GM19324 (cell line): ENCODE measurements at regions not wholly inside any gene's neighbourhood (a gene's known extent, or its start where the extent isn't known, plus 50 kb on each side); places are given as distances from the start of the nearest gene placed in this dataset.

Source experiments
- ATAC-seq: cut with Tn5 transposase; IDR thresholded peaks from one replicate; pipeline ENCODE4 v1.9.1; 2021; ENCODE audit warnings: mild to moderate bottlenecking, moderate library complexity; ENCODE audit not compliant: unreplicated experiment, low FRiP score

- no peak for ATAC-seq
Measured at GRCh38 chr18:57202881-57203280, 56.0 kb downstream of the BOD1L2 start.

GRCh38 chr18:57205641-57206040, 58.8 kb downstream of the BOD1L2 start:
- ATAC-seq: no peak

GRCh38 chr18:57207124-57207916, 60.4 kb downstream of the BOD1L2 start:
- ATAC-seq: no peak

- ATAC-seq: no peak
Measured at GRCh38 chr18:57208047-57208446, 61.2 kb downstream of the BOD1L2 start.

- peak; percentile 54 for ATAC-seq
Measured at GRCh38 chr18:57209713-57210106, 62.8 kb downstream of the BOD1L2 start.

GRCh38 chr18:57210107-57210715, 63.3 kb downstream of the BOD1L2 start:
- peak; percentile 16 for ATAC-seq

- no peak for ATAC-seq
Measured at GRCh38 chr18:57210716-57211411, 64.0 kb downstream of the BOD1L2 start.

- no peak for ATAC-seq
Measured at GRCh38 chr18:57211412-57211750, 64.5 kb downstream of the BOD1L2 start.

- ATAC-seq: no peak
Measured at GRCh38 chr18:57211776-57212175, 64.9 kb downstream of the BOD1L2 start.

GRCh38 chr18:57212678-57213077, 65.8 kb downstream of the BOD1L2 start:
- no peak for ATAC-seq

- no peak for ATAC-seq
Measured at GRCh38 chr18:57214976-57215375, 68.1 kb downstream of the BOD1L2 start.

- ATAC-seq: no peak
Measured at GRCh38 chr18:57218281-57218680, 71.4 kb downstream of the BOD1L2 start.

- ATAC-seq: no peak
Measured at GRCh38 chr18:57219964-57220363, 73.1 kb downstream of the BOD1L2 start.

GRCh38 chr18:57220480-57220879, 73.6 kb downstream of the BOD1L2 start:
- ATAC-seq: no peak

- no peak for ATAC-seq
Measured at GRCh38 chr18:57220930-57221483, 74.1 kb downstream of the BOD1L2 start.

GRCh38 chr18:57223144-57223870, 76.4 kb downstream of the BOD1L2 start:
- ATAC-seq: no peak

GRCh38 chr18:57230861-57231585, 84.1 kb downstream of the BOD1L2 start:
- no peak for ATAC-seq

- no peak for ATAC-seq
Measured at GRCh38 chr18:57231864-57232263, 85.0 kb downstream of the BOD1L2 start.

- no peak for ATAC-seq
Measured at GRCh38 chr18:57234346-57234745, 87.5 kb downstream of the BOD1L2 start.

- no peak for ATAC-seq
Measured at GRCh38 chr18:57241869-57242268, 95.0 kb downstream of the BOD1L2 start.
